ENCODE measurements at regions not wholly inside any gene's neighbourhood (a gene's known extent, or its start where the extent isn't known, plus 50 kb on each side); places are given as distances from the start of the nearest gene placed in this dataset.
"Not testable (repeated sequence)": the region's sequence is repeated elsewhere in the genome, so short reads cannot be mapped to it uniquely, and the experiment has no call there.

- not testable (repeated sequence) for H3K27ac ChIP-seq (ENCODE audit: low read depth, low read length); H3K36me3 ChIP-seq (ENCODE audit: control insufficient read depth, insufficient read depth, low read length); H3K4me3 ChIP-seq (ENCODE audit: low read depth, low read length); H3K9me3 ChIP-seq (ENCODE audit: control insufficient read depth, insufficient read depth, low read depth, low read length); H3K9ac ChIP-seq (ENCODE audit: low read length); H3K4me1 ChIP-seq (ENCODE audit: control insufficient read depth, insufficient read depth, low read length); H3K27me3 ChIP-seq (ENCODE audit: control insufficient read depth, insufficient read depth, low read length)
Measured at GRCh38 chr15:69567238-69567760, 114.7 kb downstream of the RPLP1 start.

DNA sequence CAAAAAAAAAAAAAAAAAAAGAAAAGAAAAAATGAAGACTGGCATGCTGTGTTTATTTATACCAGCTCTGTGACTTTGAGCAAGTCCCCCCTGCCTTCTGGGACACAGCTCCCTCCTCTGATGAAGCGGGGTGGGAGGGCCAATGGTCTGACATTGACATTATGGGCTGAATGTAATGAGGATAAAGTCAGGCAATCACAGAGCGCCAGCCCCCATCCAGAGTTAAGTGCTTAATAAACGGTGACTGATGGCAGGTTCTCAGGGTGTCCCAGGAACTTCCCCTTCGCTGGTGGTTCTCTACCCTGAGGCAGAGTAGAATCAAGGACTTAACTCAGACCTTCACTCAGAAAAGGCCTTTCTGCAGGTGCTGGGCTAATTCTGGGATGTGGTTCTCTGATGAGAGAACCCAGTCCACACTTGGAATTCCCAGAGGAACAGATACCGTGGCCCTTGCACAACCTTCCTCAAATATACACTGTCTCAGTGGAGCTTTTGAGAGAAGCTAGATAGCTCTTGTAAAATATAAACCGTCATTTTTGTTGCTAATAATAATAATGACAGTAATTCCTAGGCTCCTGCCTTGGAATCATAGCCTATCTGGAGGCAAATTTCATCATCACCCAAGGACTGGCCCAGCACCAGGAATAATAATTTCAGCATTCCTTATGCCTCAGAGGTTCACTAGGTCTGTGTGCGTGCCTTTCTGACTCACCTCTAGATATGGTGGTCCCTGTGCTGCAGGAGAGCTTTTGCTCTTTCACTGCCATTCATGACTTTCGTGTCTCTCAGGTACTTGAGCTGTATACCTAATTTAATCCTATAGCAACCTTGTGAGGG is 115.8 kb downstream of the RPLP1 start:
- no peaks in the 10 kb centered on the region for H3K36me3 ChIP-seq (ENCODE audit: control insufficient read depth, insufficient read depth, low read length)
- no peak overlapping the region for H3K4me3 ChIP-seq (ENCODE audit: low read depth, low read length)
- no peak overlapping the region for H3K27ac ChIP-seq (ENCODE audit: low read depth, low read length)

DNA sequence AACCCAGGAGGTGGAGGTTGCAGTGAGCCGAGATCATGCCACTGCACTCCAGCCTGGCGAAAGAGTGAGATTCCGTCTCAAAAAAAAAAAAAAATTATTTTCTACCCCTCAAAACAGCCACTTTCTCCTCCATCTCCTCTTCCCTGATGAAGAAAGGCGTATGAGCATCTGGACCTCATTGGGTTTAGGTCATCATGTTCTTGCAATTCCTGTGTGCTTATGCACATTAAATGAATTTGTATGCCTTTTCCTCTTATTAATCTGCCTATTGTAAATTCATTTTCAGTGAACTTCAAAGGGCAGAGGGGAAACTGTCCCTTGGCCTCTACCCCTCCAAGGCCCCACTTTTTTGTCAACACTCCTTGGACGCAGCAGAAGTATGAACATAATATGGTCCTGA is 117.8 kb downstream of the RPLP1 start:
- H3K9me3 ChIP-seq (ENCODE audit: control insufficient read depth, insufficient read depth, low read depth, low read length) = no peaks in the 10 kb centered on the region
- no peak overlapping the region for H3K4me3 ChIP-seq (ENCODE audit: low read depth, low read length)
- no peaks in the 10 kb centered on the region for H3K27me3 ChIP-seq (ENCODE audit: control insufficient read depth, insufficient read depth, low read length)
- H3K27ac ChIP-seq (ENCODE audit: low read depth, low read length) = no peak overlapping the region
- H3K9ac ChIP-seq (ENCODE audit: low read length) = no peak overlapping the region
- H3K4me1 ChIP-seq (ENCODE audit: control insufficient read depth, insufficient read depth, low read length) = peaks cover 8% of the 10 kb centered on the region
- H3K36me3 ChIP-seq (ENCODE audit: control insufficient read depth, insufficient read depth, low read length) = no peaks in the 10 kb centered on the region

More for the DNA sequence above, 115.8 kb downstream of the RPLP1 start:
- no peaks in the 10 kb centered on the region for H3K27me3 ChIP-seq (ENCODE audit: control insufficient read depth, insufficient read depth, low read length)
- no peaks in the 10 kb centered on the region for H3K4me1 ChIP-seq (ENCODE audit: control insufficient read depth, insufficient read depth, low read length)
- H3K9me3 ChIP-seq (ENCODE audit: control insufficient read depth, insufficient read depth, low read depth, low read length) = no peaks in the 10 kb centered on the region
- no peak overlapping the region for H3K9ac ChIP-seq (ENCODE audit: low read length)

DNA sequence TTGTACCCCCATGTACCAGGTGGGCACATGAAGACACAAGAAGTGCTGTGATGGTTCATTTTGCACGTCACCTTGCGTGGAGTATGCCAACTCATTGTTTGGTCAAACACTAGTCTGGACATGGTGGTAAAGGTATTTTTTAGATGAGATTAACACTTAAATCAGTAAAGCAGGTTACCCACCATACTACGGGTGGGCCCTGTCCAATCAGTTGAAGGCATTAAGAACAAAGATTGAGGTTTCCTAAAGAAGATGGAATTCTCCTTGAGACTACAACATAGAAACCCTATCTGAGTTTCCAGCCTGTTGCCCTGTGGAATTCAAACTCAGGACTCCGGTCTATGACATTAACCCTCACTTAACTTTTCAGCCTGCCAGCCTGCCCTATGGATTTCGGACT is 118.4 kb downstream of the RPLP1 start:
- H3K9ac ChIP-seq (ENCODE audit: low read length) = no peak overlapping the region
- peaks cover 8% of the 10 kb centered on the region for H3K4me1 ChIP-seq (ENCODE audit: control insufficient read depth, insufficient read depth, low read length)
- H3K4me3 ChIP-seq (ENCODE audit: low read depth, low read length) = no peak overlapping the region
- H3K36me3 ChIP-seq (ENCODE audit: control insufficient read depth, insufficient read depth, low read length) = no peaks in the 10 kb centered on the region
- no peaks in the 10 kb centered on the region for H3K9me3 ChIP-seq (ENCODE audit: control insufficient read depth, insufficient read depth, low read depth, low read length)
- H3K27ac ChIP-seq (ENCODE audit: low read depth, low read length) = no peak overlapping the region
- no peaks in the 10 kb centered on the region for H3K27me3 ChIP-seq (ENCODE audit: control insufficient read depth, insufficient read depth, low read length)

- H3K4me3 ChIP-seq (ENCODE audit: low read depth, low read length); H3K27ac ChIP-seq (ENCODE audit: low read depth, low read length); H3K27me3 ChIP-seq (ENCODE audit: control insufficient read depth, insufficient read depth, low read length); H3K36me3 ChIP-seq (ENCODE audit: control insufficient read depth, insufficient read depth, low read length); H3K9ac ChIP-seq (ENCODE audit: low read length); H3K9me3 ChIP-seq (ENCODE audit: control insufficient read depth, insufficient read depth, low read depth, low read length); H3K4me1 ChIP-seq (ENCODE audit: control insufficient read depth, insufficient read depth, low read length): not testable (repeated sequence)
Measured at GRCh38 chr15:69573278-69573677, 120.7 kb downstream of the RPLP1 start.

- Histone ChIP-seq H3K27ac (ENCODE audit: low read depth, low read length) (no peak overlapping the region), H3K36me3 (ENCODE audit: control insufficient read depth, insufficient read depth, low read length) (no peaks in the 10 kb centered on the region), H3K9ac (ENCODE audit: low read length) (no peak overlapping the region), H3K27me3 (ENCODE audit: control insufficient read depth, insufficient read depth, low read length) (no peaks in the 10 kb centered on the region; the same call in 1 of the 2 replicates), H3K9me3 (ENCODE audit: control insufficient read depth, insufficient read depth, low read depth, low read length) (no peaks in the 10 kb centered on the region), H3K4me3 (ENCODE audit: low read depth, low read length) (no peak overlapping the region), H3K4me1 (ENCODE audit: control insufficient read depth, insufficient read depth, low read length) (peaks cover 8% of the 10 kb centered on the region)
Measured at GRCh38 chr15:69573815-69574475, 121.3 kb downstream of the RPLP1 start.

DNA sequence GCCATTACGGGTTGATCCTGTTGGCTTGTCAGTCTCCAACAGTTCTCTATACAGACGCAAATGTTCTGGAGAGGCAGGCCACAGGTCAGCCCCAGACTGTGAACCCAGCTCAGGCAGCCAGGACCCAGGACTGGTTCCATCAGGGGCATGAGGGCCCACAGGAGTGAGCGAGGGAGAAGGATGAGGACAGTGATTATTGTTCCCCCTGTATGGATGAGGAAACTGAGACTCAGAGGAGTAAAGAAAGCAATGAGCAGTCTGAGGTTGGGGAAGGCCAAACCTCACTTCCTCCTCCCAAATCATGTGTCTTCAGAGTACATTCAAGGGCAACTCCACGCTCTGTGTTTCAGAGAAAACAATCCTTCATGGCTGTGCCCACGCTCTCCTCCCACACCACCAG is 121.9 kb downstream of the RPLP1 start:
- Histone ChIP-seq H3K9ac (ENCODE audit: low read length) (no peak overlapping the region), H3K4me3 (ENCODE audit: low read depth, low read length) (no peak overlapping the region), H3K4me1 (ENCODE audit: control insufficient read depth, insufficient read depth, low read length) (peaks cover 8% of the 10 kb centered on the region), H3K9me3 (ENCODE audit: control insufficient read depth, insufficient read depth, low read depth, low read length) (no peaks in the 10 kb centered on the region), H3K36me3 (ENCODE audit: control insufficient read depth, insufficient read depth, low read length) (no peaks in the 10 kb centered on the region), H3K27me3 (ENCODE audit: control insufficient read depth, insufficient read depth, low read length) (no peaks in the 10 kb centered on the region; the same call in 1 of the 2 replicates), H3K27ac (ENCODE audit: low read depth, low read length) (no peak overlapping the region)

- Histone ChIP-seq H3K36me3 (ENCODE audit: control insufficient read depth, insufficient read depth, low read length) (no peaks in the 10 kb centered on the region), H3K9me3 (ENCODE audit: control insufficient read depth, insufficient read depth, low read depth, low read length) (no peaks in the 10 kb centered on the region), H3K27me3 (ENCODE audit: control insufficient read depth, insufficient read depth, low read length) (no peaks in the 10 kb centered on the region; the same call in 1 of the 2 replicates), H3K27ac (ENCODE audit: low read depth, low read length) (no peak overlapping the region), H3K4me1 (ENCODE audit: control insufficient read depth, insufficient read depth, low read length) (peaks cover 8% of the 10 kb centered on the region), H3K9ac (ENCODE audit: low read length) (no peak overlapping the region), H3K4me3 (ENCODE audit: low read depth, low read length) (no peak overlapping the region)
Measured at GRCh38 chr15:69575387-69575786, 122.8 kb downstream of the RPLP1 start.

DNA sequence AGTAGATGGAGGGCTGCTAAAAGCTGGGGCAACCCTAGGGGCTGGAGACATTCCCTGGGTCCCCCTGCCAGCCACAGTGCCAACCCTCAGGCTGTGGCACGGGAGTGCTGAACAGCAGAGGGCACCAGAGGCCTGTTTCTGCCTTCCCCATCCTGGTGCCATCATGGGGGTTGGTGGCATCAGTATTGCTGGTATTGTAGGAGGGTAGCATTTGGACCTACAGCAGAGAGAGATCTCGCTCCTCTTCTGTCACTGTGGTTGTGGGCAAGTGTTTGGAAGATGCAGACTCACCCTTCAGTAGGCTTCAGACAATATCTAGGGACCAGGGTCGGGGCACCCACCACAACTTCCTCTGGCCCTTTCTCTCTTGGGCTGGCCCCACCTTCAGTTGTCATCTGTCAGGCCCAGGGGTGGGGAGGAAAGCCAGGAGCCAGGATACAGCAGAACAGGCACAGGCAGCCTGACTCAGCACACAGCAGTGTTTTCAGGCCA is 123.5 kb downstream of the RPLP1 start:
- Histone ChIP-seq H3K4me1 (ENCODE audit: control insufficient read depth, insufficient read depth, low read length) (peaks cover 13% of the 10 kb centered on the region), H3K27me3 (ENCODE audit: control insufficient read depth, insufficient read depth, low read length) (no peaks in the 10 kb centered on the region; the same call in 1 of the 2 replicates), H3K36me3 (ENCODE audit: control insufficient read depth, insufficient read depth, low read length) (no peaks in the 10 kb centered on the region), H3K27ac (ENCODE audit: low read depth, low read length) (no peak overlapping the region), H3K4me3 (ENCODE audit: low read depth, low read length) (no peak overlapping the region), H3K9me3 (ENCODE audit: control insufficient read depth, insufficient read depth, low read depth, low read length) (no peaks in the 10 kb centered on the region), H3K9ac (ENCODE audit: low read length) (no peak overlapping the region)

DNA sequence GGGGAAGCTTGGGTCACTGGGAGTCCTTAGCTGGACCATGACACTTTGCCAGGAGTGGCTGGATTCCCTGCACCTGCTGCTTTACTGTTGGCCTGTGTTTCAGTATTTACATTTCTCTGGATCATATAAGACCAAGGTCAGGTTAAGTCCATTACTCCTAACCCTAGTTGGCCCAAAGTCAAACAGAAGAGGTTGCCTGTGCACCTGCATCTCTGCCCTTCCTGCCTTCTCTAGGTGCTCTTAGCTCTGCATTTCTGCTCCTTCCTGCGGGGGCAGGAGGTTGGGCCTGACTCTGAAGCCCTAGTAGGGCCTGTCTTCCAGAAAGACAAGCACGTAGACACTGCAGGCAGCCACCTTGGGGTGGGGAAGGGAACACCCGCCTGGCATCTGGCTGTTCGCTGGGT is 124.3 kb downstream of the RPLP1 start:
- Histone ChIP-seq H3K9ac (ENCODE audit: low read length) (no peak overlapping the region), H3K4me1 (ENCODE audit: control insufficient read depth, insufficient read depth, low read length) (peaks cover 13% of the 10 kb centered on the region), H3K36me3 (ENCODE audit: control insufficient read depth, insufficient read depth, low read length) (no peaks in the 10 kb centered on the region), H3K27me3 (ENCODE audit: control insufficient read depth, insufficient read depth, low read length) (no peaks in the 10 kb centered on the region; the same call in 1 of the 2 replicates), H3K4me3 (ENCODE audit: low read depth, low read length) (no peak overlapping the region), H3K27ac (ENCODE audit: low read depth, low read length) (no peak overlapping the region), H3K9me3 (ENCODE audit: control insufficient read depth, insufficient read depth, low read depth, low read length) (no peaks in the 10 kb centered on the region)

- no peak overlapping the region for H3K4me3 ChIP-seq (ENCODE audit: low read depth, low read length)
- no peaks in the 10 kb centered on the region for H3K9me3 ChIP-seq (ENCODE audit: control insufficient read depth, insufficient read depth, low read depth, low read length)
- no peaks in the 10 kb centered on the region; the same call in 1 of the 2 replicates for H3K27me3 ChIP-seq (ENCODE audit: control insufficient read depth, insufficient read depth, low read length)
- no peak overlapping the region for H3K9ac ChIP-seq (ENCODE audit: low read length)
- H3K4me1 ChIP-seq (ENCODE audit: control insufficient read depth, insufficient read depth, low read length) = peaks cover 13% of the 10 kb centered on the region
- no peak overlapping the region for H3K27ac ChIP-seq (ENCODE audit: low read depth, low read length)
- no peaks in the 10 kb centered on the region for H3K36me3 ChIP-seq (ENCODE audit: control insufficient read depth, insufficient read depth, low read length)
Measured at GRCh38 chr15:69577397-69577796, 124.8 kb downstream of the RPLP1 start.

All from HUES6 (cell line).